Mucosa of gallbladder (tissue), 1 donor: ENCODE measurements at regions not wholly inside any gene's neighbourhood (a gene's known extent, or its start where the extent isn't known, plus 50 kb on each side); places are given as distances from the start of the nearest gene placed in this dataset.

Experiments
- DNase-seq: peaks from one replicate; pipeline ENCODE4 v3.0.0-alpha.2; 2020; ENCODE audit warnings: low spot score
- donor health status: DM: no; HTN: no; CAD: no.

GRCh38 chr1:104804147-104804546 lies 1054.4 kb downstream of the AMY1C start:
- DNase-seq = no peak

- no peak for DNase-seq
Measured at GRCh38 chr1:104807590-104807989, 1057.9 kb downstream of the AMY1C start.

- DNase-seq = no peak
Measured at GRCh38 chr1:104825401-104825800, 1075.7 kb downstream of the AMY1C start.

GRCh38 chr1:104830534-104830933 lies 1080.8 kb downstream of the AMY1C start:
- DNase-seq = no peak

GRCh38 chr1:104852151-104852550 lies 1102.5 kb downstream of the AMY1C start:
- DNase-seq = no peak

GRCh38 chr1:104853276-104853675 lies 1103.6 kb downstream of the AMY1C start:
- no peak for DNase-seq

GRCh38 chr1:104854529-104854928 lies 1104.8 kb downstream of the AMY1C start:
- no peak for DNase-seq

GRCh38 chr1:104855550-104855949 lies 1105.9 kb downstream of the AMY1C start:
- no peak for DNase-seq

- DNase-seq = no peak
Measured at GRCh38 chr1:104856091-104856490, 1106.4 kb downstream of the AMY1C start.

- DNase-seq = no peak
Measured at GRCh38 chr1:104856518-104856917, 1106.8 kb downstream of the AMY1C start.

- DNase-seq = no peak
Measured at GRCh38 chr1:104868794-104869193, 1119.1 kb downstream of the AMY1C start.

- DNase-seq = no peak
Measured at GRCh38 chr1:104874044-104874443, 1124.3 kb downstream of the AMY1C start.

GRCh38 chr1:104878203-104878909 lies 1128.7 kb downstream of the AMY1C start:
- no peak for DNase-seq

GRCh38 chr1:104884939-104885338 lies 1135.2 kb downstream of the AMY1C start:
- no peak for DNase-seq

GRCh38 chr1:104905322-104905721 lies 1155.6 kb downstream of the AMY1C start:
- no peak for DNase-seq

- no peak for DNase-seq
Measured at GRCh38 chr1:104906141-104906540, 1156.4 kb downstream of the AMY1C start.

- DNase-seq = no peak
Measured at GRCh38 chr1:104919188-104919587, 1169.5 kb downstream of the AMY1C start.

GRCh38 chr1:104921525-104921924 lies 1171.8 kb downstream of the AMY1C start:
- no peak for DNase-seq

GRCh38 chr1:104923075-104923474 lies 1173.4 kb downstream of the AMY1C start:
- DNase-seq = no peak

GRCh38 chr1:104929280-104929679 lies 1179.6 kb downstream of the AMY1C start:
- DNase-seq = no peak

GRCh38 chr1:104932030-104932915 lies 1182.6 kb downstream of the AMY1C start:
- no peak for DNase-seq

- no peak for DNase-seq
Measured at GRCh38 chr1:104932949-104933679, 1183.4 kb downstream of the AMY1C start.
